ENCODE measurements at regions not wholly inside any gene's neighbourhood (a gene's known extent, or its start where the extent isn't known, plus 50 kb on each side); places are given as distances from the start of the nearest gene placed in this dataset.

- Histone ChIP-seq H3F3A (ENCODE audit: low read depth) (no peaks in the 10 kb centered on the region), H4K20me1 (ENCODE audit: insufficient read depth, low read length, poor library complexity, severe bottlenecking) (no peaks in the 10 kb centered on the region), H3K27me3 (ENCODE audit: insufficient read depth, low read length, poor library complexity, severe bottlenecking) (no peaks in the 10 kb centered on the region), H3K4me3 (ENCODE audit: low read length, poor library complexity, severe bottlenecking) (no peak overlapping the region), H3K4me2 (ENCODE audit: low read depth, low read length, poor library complexity, severe bottlenecking) (no peak overlapping the region), H3K36me3 (ENCODE audit: insufficient read depth, low read length) (no peaks in the 10 kb centered on the region), H3K79me2 (ENCODE audit: insufficient read depth, low read length) (no peaks in the 10 kb centered on the region), H3K9me2 (replicated peaks; ENCODE audit: low read depth, low read length) (no peaks in the 10 kb centered on the region), H2AFZ (ENCODE audit: low read length) (no peak overlapping the region), H3K9me3 (ENCODE audit: insufficient read depth, low read depth, low read length) (peaks cover 6% of the 10 kb centered on the region), H3K4me1 (ENCODE audit: insufficient read depth, low read length, poor library complexity, severe bottlenecking) (no peaks in the 10 kb centered on the region), H3K9ac (ENCODE audit: low read depth, low read length, poor library complexity, severe bottlenecking) (no peak overlapping the region)
- TF ChIP-seq EZH2phosphoT487 (IDR thresholded peaks at IDR 0.05; ENCODE audit: borderline replicate concordance) (no peak), CTCF (conservative IDR thresholded peaks at IDR 0.05; ENCODE audit: low read length) (no peak)
Measured at GRCh38 chr15:25527118-25527517, 88.3 kb upstream of the UBE3A start.

GRCh38 chr15:25525741-25526140 is 86.9 kb upstream of the UBE3A start:
- TF ChIP-seq CTCF (conservative IDR thresholded peaks at IDR 0.05; ENCODE audit: low read length) = no peak
- no peak for TF ChIP-seq EZH2phosphoT487 (IDR thresholded peaks at IDR 0.05; ENCODE audit: borderline replicate concordance)
- H2AFZ ChIP-seq (ENCODE audit: low read length) = no peak overlapping the region
- no peak overlapping the region for H3K9ac ChIP-seq (ENCODE audit: low read depth, low read length, poor library complexity, severe bottlenecking)
- H4K20me1 ChIP-seq (ENCODE audit: insufficient read depth, low read length, poor library complexity, severe bottlenecking) = no peaks in the 10 kb centered on the region
- H3F3A ChIP-seq (ENCODE audit: low read depth) = no peaks in the 10 kb centered on the region
- H3K36me3 ChIP-seq (ENCODE audit: insufficient read depth, low read length) = no peaks in the 10 kb centered on the region
- no peak overlapping the region for H3K4me2 ChIP-seq (ENCODE audit: low read depth, low read length, poor library complexity, severe bottlenecking)
- H3K79me2 ChIP-seq (ENCODE audit: insufficient read depth, low read length) = no peaks in the 10 kb centered on the region
- H3K4me1 ChIP-seq (ENCODE audit: insufficient read depth, low read length, poor library complexity, severe bottlenecking) = no peaks in the 10 kb centered on the region
- H3K27me3 ChIP-seq (ENCODE audit: insufficient read depth, low read length, poor library complexity, severe bottlenecking) = no peaks in the 10 kb centered on the region
- H3K9me3 ChIP-seq (ENCODE audit: insufficient read depth, low read depth, low read length) = peaks cover 6% of the 10 kb centered on the region
- H3K4me3 ChIP-seq (ENCODE audit: low read length, poor library complexity, severe bottlenecking) = no peak overlapping the region
- H3K9me2 ChIP-seq (replicated peaks; ENCODE audit: low read depth, low read length) = no peaks in the 10 kb centered on the region

- Histone ChIP-seq H3F3A (ENCODE audit: low read depth) (no peaks in the 10 kb centered on the region), H3K9ac (ENCODE audit: low read depth, low read length, poor library complexity, severe bottlenecking) (no peak overlapping the region), H3K4me2 (ENCODE audit: low read depth, low read length, poor library complexity, severe bottlenecking) (no peak overlapping the region), H3K9me2 (replicated peaks; ENCODE audit: low read depth, low read length) (no peaks in the 10 kb centered on the region), H3K9me3 (ENCODE audit: insufficient read depth, low read depth, low read length) (no peaks in the 10 kb centered on the region), H3K27me3 (ENCODE audit: insufficient read depth, low read length, poor library complexity, severe bottlenecking) (no peaks in the 10 kb centered on the region), H4K20me1 (ENCODE audit: insufficient read depth, low read length, poor library complexity, severe bottlenecking) (no peaks in the 10 kb centered on the region), H3K4me1 (ENCODE audit: insufficient read depth, low read length, poor library complexity, severe bottlenecking) (no peaks in the 10 kb centered on the region), H3K4me3 (ENCODE audit: low read length, poor library complexity, severe bottlenecking) (no peak overlapping the region), H3K36me3 (ENCODE audit: insufficient read depth, low read length) (no peaks in the 10 kb centered on the region), H2AFZ (ENCODE audit: low read length) (no peak overlapping the region), H3K79me2 (ENCODE audit: insufficient read depth, low read length) (no peaks in the 10 kb centered on the region)
- no peak for TF ChIP-seq EZH2phosphoT487 (IDR thresholded peaks at IDR 0.05; ENCODE audit: borderline replicate concordance)
- no peak for TF ChIP-seq CTCF (conservative IDR thresholded peaks at IDR 0.05; ENCODE audit: low read length)
Measured at GRCh38 chr15:25515633-25516032, 76.8 kb upstream of the UBE3A start.

All from Loucy (cell line).